ENCODE measurements at regions not wholly inside any gene's neighbourhood (a gene's known extent, or its start where the extent isn't known, plus 50 kb on each side); places are given as distances from the start of the nearest gene placed in this dataset.

GRCh38 chr19:34867631-34868030, 59.1 kb upstream of the ZNF30 start:
- TF ChIP-seq SRF (IDR thresholded peaks at IDR 0.05; ENCODE audit: low read depth in 2 of 2, low read length in 2 of 2) (no peak), SIX5 (IDR thresholded peaks at IDR 0.05; ENCODE audit: low read depth, low read length, severe bottlenecking) (no peak)
- TF ChIP-seq, protein P1, sequence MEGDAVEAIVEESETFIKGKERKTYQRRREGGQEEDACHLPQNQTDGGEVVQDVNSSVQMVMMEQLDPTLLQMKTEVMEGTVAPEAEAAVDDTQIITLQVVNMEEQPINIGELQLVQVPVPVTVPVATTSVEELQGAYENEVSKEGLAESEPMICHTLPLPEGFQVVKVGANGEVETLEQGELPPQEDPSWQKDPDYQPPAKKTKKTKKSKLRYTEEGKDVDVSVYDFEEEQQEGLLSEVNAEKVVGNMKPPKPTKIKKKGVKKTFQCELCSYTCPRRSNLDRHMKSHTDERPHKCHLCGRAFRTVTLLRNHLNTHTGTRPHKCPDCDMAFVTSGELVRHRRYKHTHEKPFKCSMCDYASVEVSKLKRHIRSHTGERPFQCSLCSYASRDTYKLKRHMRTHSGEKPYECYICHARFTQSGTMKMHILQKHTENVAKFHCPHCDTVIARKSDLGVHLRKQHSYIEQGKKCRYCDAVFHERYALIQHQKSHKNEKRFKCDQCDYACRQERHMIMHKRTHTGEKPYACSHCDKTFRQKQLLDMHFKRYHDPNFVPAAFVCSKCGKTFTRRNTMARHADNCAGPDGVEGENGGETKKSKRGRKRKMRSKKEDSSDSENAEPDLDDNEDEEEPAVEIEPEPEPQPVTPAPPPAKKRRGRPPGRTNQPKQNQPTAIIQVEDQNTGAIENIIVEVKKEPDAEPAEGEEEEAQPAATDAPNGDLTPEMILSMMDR (IDR thresholded peaks at IDR 0.05 in 2 of 3, conservative IDR thresholded peaks at IDR 0.05 in 1 of 3; ENCODE audit: control insufficient read depth in 2 of 3, extremely low read depth in 1 of 3, insufficient read depth in 1 of 3, low read depth in 3 of 3, low read length in 3 of 3) = no peak
- TF ChIP-seq, protein P2, sequence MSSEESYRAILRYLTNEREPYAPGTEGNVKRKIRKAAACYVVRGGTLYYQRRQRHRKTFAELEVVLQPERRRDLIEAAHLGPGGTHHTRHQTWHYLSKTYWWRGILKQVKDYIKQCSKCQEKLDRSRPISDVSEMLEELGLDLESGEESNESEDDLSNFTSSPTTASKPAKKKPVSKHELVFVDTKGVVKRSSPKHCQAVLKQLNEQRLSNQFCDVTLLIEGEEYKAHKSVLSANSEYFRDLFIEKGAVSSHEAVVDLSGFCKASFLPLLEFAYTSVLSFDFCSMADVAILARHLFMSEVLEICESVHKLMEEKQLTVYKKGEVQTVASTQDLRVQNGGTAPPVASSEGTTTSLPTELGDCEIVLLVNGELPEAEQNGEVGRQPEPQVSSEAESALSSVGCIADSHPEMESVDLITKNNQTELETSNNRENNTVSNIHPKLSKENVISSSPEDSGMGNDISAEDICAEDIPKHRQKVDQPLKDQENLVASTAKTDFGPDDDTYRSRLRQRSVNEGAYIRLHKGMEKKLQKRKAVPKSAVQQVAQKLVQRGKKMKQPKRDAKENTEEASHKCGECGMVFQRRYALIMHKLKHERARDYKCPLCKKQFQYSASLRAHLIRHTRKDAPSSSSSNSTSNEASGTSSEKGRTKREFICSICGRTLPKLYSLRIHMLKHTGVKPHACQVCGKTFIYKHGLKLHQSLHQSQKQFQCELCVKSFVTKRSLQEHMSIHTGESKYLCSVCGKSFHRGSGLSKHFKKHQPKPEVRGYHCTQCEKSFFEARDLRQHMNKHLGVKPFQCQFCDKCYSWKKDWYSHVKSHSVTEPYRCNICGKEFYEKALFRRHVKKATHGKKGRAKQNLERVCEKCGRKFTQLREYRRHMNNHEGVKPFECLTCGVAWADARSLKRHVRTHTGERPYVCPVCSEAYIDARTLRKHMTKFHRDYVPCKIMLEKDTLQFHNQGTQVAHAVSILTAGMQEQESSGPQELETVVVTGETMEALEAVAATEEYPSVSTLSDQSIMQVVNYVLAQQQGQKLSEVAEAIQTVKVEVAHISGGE (CRISPR knock-in tag; IDR thresholded peaks at IDR 0.05) = no peak

All from GM12878 (cell line).